GM18526 (cell line): ENCODE measurements at regions not wholly inside any gene's neighbourhood (a gene's known extent, or its start where the extent isn't known, plus 50 kb on each side); places are given as distances from the start of the nearest gene placed in this dataset.

ENCODE experiments used
- POLR2A ChIP-seq: IDR thresholded peaks from 3 replicates; pipeline ENCODE4 v1.6.1; 2011; ENCODE audit not compliant: insufficient read length; ENCODE audit errors: extremely low read depth

GRCh38 chr2:8575834-8576423 lies 105.9 kb upstream of the ID2 start:
- no peak for TF ChIP-seq POLR2A

DNA sequence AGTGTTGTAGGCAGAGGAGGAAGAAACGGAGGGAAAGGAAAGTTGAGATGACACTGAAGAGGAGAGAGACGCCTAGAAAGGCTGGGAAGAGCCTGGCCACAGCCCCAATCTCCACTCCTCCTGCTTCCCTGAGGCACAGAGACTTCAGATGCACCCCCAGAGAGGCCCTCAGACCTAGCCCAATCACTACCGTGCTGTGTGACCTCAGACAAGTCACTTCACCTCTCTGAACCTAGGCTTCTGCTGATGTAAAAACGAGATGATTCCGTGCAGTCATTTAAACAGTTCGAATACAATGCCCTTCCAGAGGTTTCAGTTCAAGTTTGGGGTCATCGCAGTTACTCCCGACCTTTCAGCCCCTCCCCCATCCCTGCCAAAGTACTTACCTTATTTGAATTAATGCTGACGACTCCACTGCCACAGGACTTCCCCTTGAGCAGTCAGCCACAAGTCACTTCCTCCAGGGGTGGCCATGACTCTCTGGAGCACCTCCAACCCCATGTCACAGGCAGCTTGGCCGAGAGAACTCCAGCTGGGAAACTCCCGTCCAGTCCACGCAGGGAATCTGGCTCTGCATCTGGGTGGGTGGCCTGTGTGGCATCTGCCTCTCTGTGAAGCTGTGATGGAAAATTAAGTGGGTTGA lies 105.2 kb upstream of the ID2 start:
- TF ChIP-seq POLR2A, result no peak

DNA sequence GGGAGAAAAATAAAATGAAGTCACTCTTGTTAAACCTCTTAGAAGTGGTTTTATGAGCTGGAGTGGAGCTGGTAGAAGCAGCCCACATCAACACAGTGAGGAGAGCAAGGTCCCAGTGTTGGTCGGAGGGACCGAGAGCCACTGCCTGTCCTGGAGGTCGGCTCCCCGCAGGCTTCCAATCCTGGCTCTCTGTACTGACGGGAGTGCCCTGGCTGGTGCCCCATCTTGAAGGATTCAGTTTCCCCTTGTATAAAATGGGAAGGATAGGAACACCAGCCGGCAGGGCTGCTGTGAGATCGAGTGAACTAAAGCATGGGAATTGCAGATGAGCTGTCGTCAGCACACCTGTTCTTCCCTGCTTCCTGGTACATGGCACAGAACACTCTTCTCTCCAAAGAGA lies 104.3 kb upstream of the ID2 start:
- TF ChIP-seq POLR2A, result no peak

- TF ChIP-seq POLR2A, result no peak
Observed at GRCh38 chr2:8578335-8579244, 103.3 kb upstream of the ID2 start.

DNA sequence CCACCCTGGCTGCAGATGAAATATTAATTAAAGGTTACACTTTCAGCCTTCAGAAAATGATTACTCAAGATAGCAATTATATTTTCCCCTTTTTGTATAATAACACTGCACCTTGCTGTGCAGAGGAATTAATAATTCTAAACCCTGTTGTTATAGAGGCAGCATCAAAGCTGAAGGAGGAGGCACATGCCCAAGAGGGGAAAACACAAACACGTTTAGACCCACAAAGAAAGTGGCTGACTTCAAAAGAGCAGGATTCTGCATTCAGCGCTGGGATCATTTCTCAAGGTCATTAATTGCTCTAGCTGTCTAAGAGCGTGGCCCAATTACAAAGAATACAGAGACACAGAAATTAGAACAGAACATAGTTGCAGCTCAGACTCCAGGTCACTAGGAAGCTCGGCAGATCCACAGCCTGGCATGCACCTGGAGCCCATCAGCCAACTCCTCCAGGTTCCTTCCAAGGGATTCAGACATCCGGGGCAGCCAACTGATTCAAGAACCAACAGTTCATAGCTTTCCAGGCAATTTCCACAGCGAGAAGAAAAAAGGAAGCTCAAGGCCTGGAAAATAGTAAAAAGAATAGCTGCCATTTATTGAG lies 102.3 kb upstream of the ID2 start:
- TF ChIP-seq POLR2A, result no peak

GRCh38 chr2:8580316-8581233 lies 101.3 kb upstream of the ID2 start:
- no peak for TF ChIP-seq POLR2A

DNA sequence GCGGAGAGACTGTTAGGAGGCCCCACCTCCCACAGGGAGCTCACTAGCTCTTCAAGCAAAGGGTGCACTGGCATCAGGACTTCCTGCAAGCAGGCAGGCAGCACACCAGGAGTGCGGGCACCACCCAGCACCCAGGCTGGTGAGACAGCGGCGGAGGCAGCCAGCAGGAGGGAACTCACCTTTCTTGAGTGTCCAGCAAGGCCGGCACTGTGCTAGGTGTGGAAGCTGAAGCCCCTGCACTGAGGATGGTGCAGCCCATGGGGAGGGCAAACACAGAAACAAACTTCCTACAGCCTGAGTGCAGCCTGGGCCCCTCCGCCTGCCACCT lies 100.7 kb upstream of the ID2 start:
- no peak for TF ChIP-seq POLR2A

DNA sequence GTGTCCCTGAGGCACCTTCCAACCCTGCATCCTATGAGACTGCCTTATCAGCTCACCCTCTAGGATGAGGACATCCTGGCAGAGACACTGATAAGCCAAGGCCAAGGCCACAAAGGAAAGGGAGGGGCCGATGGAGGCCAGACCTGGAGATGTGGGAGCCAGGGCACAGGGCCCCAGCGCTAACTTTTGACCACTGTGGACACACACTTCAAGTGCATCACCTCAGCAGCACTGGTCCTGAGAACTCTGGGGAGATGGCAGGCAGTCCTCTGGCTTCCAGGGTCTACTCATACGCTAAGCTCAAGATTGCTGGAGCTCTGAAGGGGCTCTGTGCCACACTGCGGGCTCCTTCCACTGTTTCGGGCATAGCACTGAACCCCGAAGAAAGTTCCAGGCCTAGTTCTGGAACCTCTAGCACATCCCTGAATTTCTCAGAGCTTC lies 100.2 kb upstream of the ID2 start:
- TF ChIP-seq POLR2A, result no peak

- TF ChIP-seq POLR2A, result no peak
Observed at GRCh38 chr2:8582191-8582590, 99.7 kb upstream of the ID2 start.

- no peak for TF ChIP-seq POLR2A
Observed at GRCh38 chr2:8582651-8583399, 99.0 kb upstream of the ID2 start.

- TF ChIP-seq POLR2A, result peak; percentile 35
Observed at GRCh38 chr2:8583400-8584173, 98.3 kb upstream of the ID2 start.

- TF ChIP-seq POLR2A, result no peak
Observed at GRCh38 chr2:8584174-8585066, 97.4 kb upstream of the ID2 start.
